ENCODE measurements at regions not wholly inside any gene's neighbourhood (a gene's known extent, or its start where the extent isn't known, plus 50 kb on each side); places are given as distances from the start of the nearest gene placed in this dataset.

GRCh38 chr4:112753333-112753732, 116.4 kb downstream of the LARP7 start:
- Histone ChIP-seq H3K36me3 (ENCODE audit: control insufficient read depth in 2 of 2, extremely low read depth in 1 of 2, insufficient read depth in 2 of 2, low read length in 2 of 2) (no peaks in the 10 kb centered on the region), H3K9ac (replicated peaks; ENCODE audit: extremely low read depth, insufficient read depth, low read length) (no peak overlapping the region), H3K4me2 (ENCODE audit: insufficient read depth, low read length) (no peak overlapping the region), H3K4me1 (ENCODE audit: control insufficient read depth, extremely low read depth, insufficient read depth, low read length) (no peaks in the 10 kb centered on the region), H3K4me3 (replicated peaks in 1 of 3; ENCODE audit: insufficient read depth in 1 of 3, low read depth in 1 of 3, low read length in 3 of 3) (no peak overlapping the region), H3K9me1 (replicated peaks; ENCODE audit: control insufficient read depth, extremely low read depth, insufficient read depth, low read length) (no peaks in the 10 kb centered on the region), H4K20me1 (replicated peaks; ENCODE audit: control insufficient read depth, extremely low read depth, insufficient read depth, low read length) (no peaks in the 10 kb centered on the region), H2AFZ (ENCODE audit: low read depth, low read length) (no peak overlapping the region), H3K9me3 (replicated peaks; ENCODE audit: control insufficient read depth, insufficient read depth, low read length) (no peaks in the 10 kb centered on the region), H3K27ac (ENCODE audit: insufficient read depth, low read depth, low read length) (no peak overlapping the region), H3K27me3 (ENCODE audit: control insufficient read depth in 2 of 2, insufficient read depth in 2 of 2, low read length in 2 of 2) (no peaks in the 10 kb centered on the region), H3K79me2 (ENCODE audit: control insufficient read depth, insufficient read depth, low read length) (no peaks in the 10 kb centered on the region)
- no TSS peak for BruUV-seq (replicated peaks)
- intact Hi-C loops (cut with micrococcal nuclease): no loop called here
- ChIA-PET CTCF (interaction anchor here (2.0 kb wide), 1 partner anchor 10 kb away, joined by 9 read pairs; no protein-coding TSS in a partner anchor), POLR2A (no interaction called here)
- no peak for TF ChIP-seq EZH2 (IDR thresholded peaks at IDR 0.05; ENCODE audit: borderline replicate concordance, low read depth, low read length, severe bottlenecking)
- no peak for TF ChIP-seq FOS (IDR thresholded peaks at IDR 0.05; ENCODE audit: borderline replicate concordance, insufficient read depth, low read length)
- FAIRE-seq (no peak), DNase-seq (ENCODE audit: low read depth, low spot score) (no peak)
- dilution Hi-C loops (cut with MboI; ENCODE audit: extremely low pct_ligation_motif_present, low sequenced_read_pairs): no loop called here

DNA sequence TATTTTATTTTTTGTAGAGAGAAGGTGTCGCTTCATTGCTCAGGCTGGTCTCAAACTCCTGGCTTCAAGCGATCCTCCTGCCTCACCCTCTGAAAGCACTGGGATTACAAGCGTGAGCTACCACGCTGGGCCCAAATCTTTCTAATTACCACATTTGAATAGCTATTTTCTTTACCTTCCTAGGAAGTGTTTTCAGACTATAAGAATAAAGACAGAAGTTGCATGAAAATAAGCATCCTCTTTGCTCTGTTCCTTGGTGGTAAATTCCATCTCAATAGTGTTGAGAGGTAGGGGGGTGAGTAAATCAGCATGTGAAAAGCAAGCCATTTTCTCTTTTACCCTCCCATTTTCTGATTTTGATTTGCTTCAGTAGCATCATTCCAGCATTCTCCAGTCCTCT, 122.4 kb downstream of the LARP7 start:
- dilution Hi-C loops (cut with MboI; ENCODE audit: extremely low pct_ligation_motif_present, low sequenced_read_pairs): no loop called here
- H3K4me3 ChIP-seq (replicated peaks in 1 of 3; ENCODE audit: insufficient read depth in 1 of 3, low read depth in 1 of 3, low read length in 3 of 3): no peak overlapping the region
- no peak for DNase-seq (ENCODE audit: low read depth, low spot score)
- H2AFZ ChIP-seq (ENCODE audit: low read depth, low read length): no peak overlapping the region
- ChIA-PET POLR2A (no interaction called here), CTCF (interaction anchor here (1.0 to 1.5 kb wide), 2 partner anchors 10 to 11 kb away, joined by 3 to 5 read pairs; no protein-coding TSS in a partner anchor)
- H4K20me1 ChIP-seq (replicated peaks; ENCODE audit: control insufficient read depth, extremely low read depth, insufficient read depth, low read length): no peaks in the 10 kb centered on the region
- H3K27me3 ChIP-seq (ENCODE audit: control insufficient read depth in 2 of 2, insufficient read depth in 2 of 2, low read length in 2 of 2): no peaks in the 10 kb centered on the region
- H3K9ac ChIP-seq (replicated peaks; ENCODE audit: extremely low read depth, insufficient read depth, low read length): no peak overlapping the region
- no peak overlapping the region for H3K27ac ChIP-seq (ENCODE audit: insufficient read depth, low read depth, low read length)
- intact Hi-C loops (cut with micrococcal nuclease): no loop called here
- TF ChIP-seq FOS (IDR thresholded peaks at IDR 0.05; ENCODE audit: borderline replicate concordance, insufficient read depth, low read length): no peak
- TF ChIP-seq JUN (IDR thresholded peaks at IDR 0.05; ENCODE audit: borderline replicate concordance, insufficient read depth, insufficient read length, low read depth): no peak
- no peak for TF ChIP-seq MAX (IDR thresholded peaks at IDR 0.05; ENCODE audit: insufficient read depth, insufficient read length)
- no peak for TF ChIP-seq GATA2 (IDR thresholded peaks at IDR 0.05; ENCODE audit: insufficient read depth, insufficient read length, low read depth, low read length)
- TF ChIP-seq POLR2AphosphoS5 (IDR thresholded peaks at IDR 0.05; ENCODE audit: insufficient read depth, low read depth, low read length): no peak
- no peak for TF ChIP-seq EZH2 (IDR thresholded peaks at IDR 0.05; ENCODE audit: borderline replicate concordance, low read depth, low read length, severe bottlenecking)
- TF ChIP-seq POLR2A (IDR thresholded peaks at IDR 0.05; ENCODE audit: low read depth, low read length): no peak
- TF ChIP-seq CTCF (IDR thresholded peaks at IDR 0.05; ENCODE audit: extremely low read depth in 1 of 2, insufficient read depth in 1 of 2, low read depth in 1 of 2, low read length in 2 of 2): no peak
- no peak for TF ChIP-seq MYC (IDR thresholded peaks at IDR 0.05; ENCODE audit: low read depth, low read length)
- H3K36me3 ChIP-seq (ENCODE audit: control insufficient read depth in 2 of 2, extremely low read depth in 1 of 2, insufficient read depth in 2 of 2, low read length in 2 of 2): no peaks in the 10 kb centered on the region
- no peaks in the 10 kb centered on the region for H3K79me2 ChIP-seq (ENCODE audit: control insufficient read depth, insufficient read depth, low read length)
- H3K9me1 ChIP-seq (replicated peaks; ENCODE audit: control insufficient read depth, extremely low read depth, insufficient read depth, low read length): no peaks in the 10 kb centered on the region
- H3K9me3 ChIP-seq (replicated peaks; ENCODE audit: control insufficient read depth, insufficient read depth, low read length): no peaks in the 10 kb centered on the region
- H3K4me2 ChIP-seq (ENCODE audit: insufficient read depth, low read length): no peak overlapping the region
- no peaks in the 10 kb centered on the region for H3K4me1 ChIP-seq (ENCODE audit: control insufficient read depth, extremely low read depth, insufficient read depth, low read length)
- FAIRE-seq: no peak
- no TSS peak for BruUV-seq (replicated peaks)
